ENCODE measurements at regions not wholly inside any gene's neighbourhood (a gene's known extent, or its start where the extent isn't known, plus 50 kb on each side); places are given as distances from the start of the nearest gene placed in this dataset.

DNA sequence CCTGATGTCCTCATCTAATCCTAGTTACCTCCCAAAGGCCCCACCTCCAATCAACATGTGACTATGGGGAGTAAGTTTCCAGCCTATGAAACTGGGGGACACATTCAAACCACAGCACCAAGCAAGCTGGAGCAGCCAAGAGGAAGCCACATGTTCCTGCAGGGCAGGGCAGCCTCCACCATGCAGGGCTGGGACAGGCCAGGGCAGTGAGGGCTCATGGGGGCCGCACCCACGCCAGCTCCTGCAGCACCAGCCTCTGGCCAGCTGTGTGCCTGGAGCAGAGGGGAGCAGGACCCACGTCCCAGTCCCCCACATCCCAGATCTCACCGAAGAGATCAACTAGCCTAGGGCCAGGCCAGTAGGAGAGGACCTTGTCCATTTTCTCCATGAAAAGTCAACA is 85.9 kb upstream of the INSIG1 start:
- Histone ChIP-seq H3F3A (ENCODE audit: insufficient read depth, low read depth) (peaks cover 25% of the 10 kb centered on the region), H3K4me3 (no peak overlapping the region), H4K20me1 (ENCODE audit: insufficient read depth) (no peaks in the 10 kb centered on the region), H3K27me3 (ENCODE audit: insufficient read depth, low read depth) (no peaks in the 10 kb centered on the region), H3K9me3 (ENCODE audit: insufficient read depth, low read depth) (no peaks in the 10 kb centered on the region), H3K9me2 (ENCODE audit: insufficient read depth) (no peaks in the 10 kb centered on the region), H3K36me3 (ENCODE audit: low read depth) (no peaks in the 10 kb centered on the region), H3K79me2 (ENCODE audit: low read depth) (no peaks in the 10 kb centered on the region), H2AFZ (no peak overlapping the region), H3K4me1 (replicated peaks; ENCODE audit: insufficient read depth) (peaks cover 51% of the 10 kb centered on the region), H3K4me2 (no peak overlapping the region), H3K27ac (no peak overlapping the region)
- POLR2A ChIA-PET (ENCODE audit: unreplicated experiment), result no interaction called here
- BruUV-seq (replicated peaks), result no TSS peak
- DNase-seq, result no peak
- TF ChIP-seq EZH2 (IDR thresholded peaks at IDR 0.05; ENCODE audit: low read depth), result no peak
- TF ChIP-seq, protein P1, sequence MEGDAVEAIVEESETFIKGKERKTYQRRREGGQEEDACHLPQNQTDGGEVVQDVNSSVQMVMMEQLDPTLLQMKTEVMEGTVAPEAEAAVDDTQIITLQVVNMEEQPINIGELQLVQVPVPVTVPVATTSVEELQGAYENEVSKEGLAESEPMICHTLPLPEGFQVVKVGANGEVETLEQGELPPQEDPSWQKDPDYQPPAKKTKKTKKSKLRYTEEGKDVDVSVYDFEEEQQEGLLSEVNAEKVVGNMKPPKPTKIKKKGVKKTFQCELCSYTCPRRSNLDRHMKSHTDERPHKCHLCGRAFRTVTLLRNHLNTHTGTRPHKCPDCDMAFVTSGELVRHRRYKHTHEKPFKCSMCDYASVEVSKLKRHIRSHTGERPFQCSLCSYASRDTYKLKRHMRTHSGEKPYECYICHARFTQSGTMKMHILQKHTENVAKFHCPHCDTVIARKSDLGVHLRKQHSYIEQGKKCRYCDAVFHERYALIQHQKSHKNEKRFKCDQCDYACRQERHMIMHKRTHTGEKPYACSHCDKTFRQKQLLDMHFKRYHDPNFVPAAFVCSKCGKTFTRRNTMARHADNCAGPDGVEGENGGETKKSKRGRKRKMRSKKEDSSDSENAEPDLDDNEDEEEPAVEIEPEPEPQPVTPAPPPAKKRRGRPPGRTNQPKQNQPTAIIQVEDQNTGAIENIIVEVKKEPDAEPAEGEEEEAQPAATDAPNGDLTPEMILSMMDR (conservative IDR thresholded peaks at IDR 0.05), result no peak
- CTCF ChIA-PET, result no interaction called here
- intact Hi-C loops (cut with micrococcal nuclease; ENCODE audit: unreplicated experiment), result no loop called here

DNA sequence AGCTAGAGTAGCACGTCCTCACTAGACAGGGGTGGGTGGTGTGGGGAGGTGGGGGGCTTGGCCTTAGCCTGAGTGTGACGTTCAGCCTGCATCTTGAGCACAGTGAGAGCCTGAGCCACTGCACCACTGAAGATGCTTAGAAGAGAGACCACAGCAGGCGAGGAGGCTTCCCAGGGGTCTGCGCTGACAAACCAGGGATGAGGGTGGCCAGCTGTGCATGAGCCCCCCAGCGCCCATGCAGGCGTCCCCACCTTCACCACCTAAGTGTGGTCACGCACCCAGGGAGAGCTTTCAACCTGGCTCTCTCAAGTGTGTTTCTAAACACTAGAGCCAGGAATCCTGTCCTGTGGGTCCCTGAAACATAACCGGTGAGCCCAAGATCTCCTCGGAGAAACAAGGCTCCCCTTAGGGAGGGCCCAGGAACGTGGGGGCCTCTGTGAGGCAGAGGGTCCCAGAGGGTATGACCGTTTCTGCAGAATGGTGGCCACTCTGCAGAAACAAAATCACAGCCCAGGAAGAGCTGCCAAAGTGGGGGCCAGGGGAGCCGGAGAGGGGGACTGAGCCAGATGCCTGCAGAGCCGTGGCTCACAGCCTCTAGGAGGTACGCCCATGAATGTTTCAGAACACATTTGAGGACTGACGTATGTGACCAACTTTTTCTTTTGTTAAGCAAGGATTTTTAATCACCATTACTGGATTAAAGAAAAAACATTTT is 85.2 kb upstream of the INSIG1 start:
- intact Hi-C loops (cut with micrococcal nuclease; ENCODE audit: unreplicated experiment), result no loop called here
- BruUV-seq (replicated peaks), result no TSS peak
- Histone ChIP-seq H3K27me3 (ENCODE audit: insufficient read depth, low read depth) (no peaks in the 10 kb centered on the region), H3K36me3 (ENCODE audit: low read depth) (no peaks in the 10 kb centered on the region), H3K4me2 (no peak overlapping the region), H3F3A (ENCODE audit: insufficient read depth, low read depth) (peaks cover 25% of the 10 kb centered on the region), H3K9me2 (ENCODE audit: insufficient read depth) (no peaks in the 10 kb centered on the region), H3K4me3 (no peak overlapping the region), H3K27ac (no peak overlapping the region), H3K4me1 (replicated peaks; ENCODE audit: insufficient read depth) (peaks cover 49% of the 10 kb centered on the region), H2AFZ (no peak overlapping the region), H3K9me3 (ENCODE audit: insufficient read depth, low read depth) (no peaks in the 10 kb centered on the region), H3K79me2 (ENCODE audit: low read depth) (no peaks in the 10 kb centered on the region), H4K20me1 (ENCODE audit: insufficient read depth) (no peaks in the 10 kb centered on the region)
- DNase-seq, result no peak
- no peak for TF ChIP-seq EZH2 (IDR thresholded peaks at IDR 0.05; ENCODE audit: low read depth)
- TF ChIP-seq, protein P1 (conservative IDR thresholded peaks at IDR 0.05), result no peak
- POLR2A ChIA-PET (ENCODE audit: unreplicated experiment), result no interaction called here
- CTCF ChIA-PET, result no interaction called here

DNA sequence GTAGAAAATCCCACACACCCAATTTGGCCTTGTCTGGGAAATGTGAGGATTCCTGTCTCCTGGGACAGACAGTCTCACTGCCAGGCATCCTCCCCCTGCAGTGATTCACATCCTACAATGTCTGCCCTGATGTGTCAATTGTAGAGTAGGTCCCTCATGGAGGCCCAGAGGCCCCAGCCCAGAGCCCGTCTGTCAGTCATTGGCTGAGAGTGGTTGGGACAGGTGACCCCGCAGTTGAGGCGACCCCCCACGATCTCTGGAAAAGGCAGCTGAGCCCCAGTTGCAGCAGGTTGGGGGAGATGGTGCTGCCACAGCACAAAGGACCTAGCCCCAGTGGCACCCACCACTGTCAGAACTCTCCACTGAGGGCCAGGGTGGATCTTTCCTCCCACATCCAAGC is 84.3 kb upstream of the INSIG1 start:
- no peaks in the 10 kb centered on the region for H4K20me1 ChIP-seq (ENCODE audit: insufficient read depth)
- TSS peak; percentile 90 for BruUV-seq (replicated peaks)
- H3K79me2 ChIP-seq (ENCODE audit: low read depth), result no peaks in the 10 kb centered on the region
- no peak for TF ChIP-seq EZH2 (IDR thresholded peaks at IDR 0.05; ENCODE audit: low read depth)
- TF ChIP-seq, protein P1 (conservative IDR thresholded peaks at IDR 0.05), result no peak
- peak overlapping the region; percentile 86; the same call in 1 of the 2 replicates for H3K4me2 ChIP-seq
- ChIA-PET CTCF (no interaction called here), POLR2A (ENCODE audit: unreplicated experiment) (interaction anchor here (0.6 to 1.8 kb wide), 2 partner anchors 17 to 94 kb away, joined by 3 to 23 read pairs; no protein-coding TSS in a partner anchor)
- H3K9me3 ChIP-seq (ENCODE audit: insufficient read depth, low read depth), result no peaks in the 10 kb centered on the region
- no peak overlapping the region for H3K27ac ChIP-seq
- no peaks in the 10 kb centered on the region for H3K27me3 ChIP-seq (ENCODE audit: insufficient read depth, low read depth)
- H3K4me1 ChIP-seq (replicated peaks; ENCODE audit: insufficient read depth), result peaks cover 49% of the 10 kb centered on the region
- no peaks in the 10 kb centered on the region for H3K9me2 ChIP-seq (ENCODE audit: insufficient read depth)
- peaks cover 25% of the 10 kb centered on the region for H3F3A ChIP-seq (ENCODE audit: insufficient read depth, low read depth)
- H3K4me3 ChIP-seq, result no peak overlapping the region
- no peaks in the 10 kb centered on the region for H3K36me3 ChIP-seq (ENCODE audit: low read depth)
- intact Hi-C loops (cut with micrococcal nuclease; ENCODE audit: unreplicated experiment), result no loop called here
- H2AFZ ChIP-seq, result no peak overlapping the region
- DNase-seq, result no peak
